ENCODE measurements at regions not wholly inside any gene's neighbourhood (a gene's known extent, or its start where the extent isn't known, plus 50 kb on each side); places are given as distances from the start of the nearest gene placed in this dataset.

- TF ChIP-seq CTCF (IDR thresholded peaks at IDR 0.05) (no peak), POLR2AphosphoS5 (IDR thresholded peaks at IDR 0.05; ENCODE audit: low read depth, low read length) (no peak), TCF7L2 (IDR thresholded peaks at IDR 0.05; ENCODE audit: low read depth, low read length) (no peak), SIN3A (IDR thresholded peaks at IDR 0.05; ENCODE audit: borderline replicate concordance, insufficient read depth, low read depth, low read length) (no peak)
Observed at GRCh38 chr4:53767482-53767881, 176.2 kb upstream of the LNX1 start.

Measured in Panc1 (cell line).